Adrenal gland (tissue), 9 donors: ENCODE measurements at regions not wholly inside any gene's neighbourhood (a gene's known extent, or its start where the extent isn't known, plus 50 kb on each side); places are given as distances from the start of the nearest gene placed in this dataset.

Experiments
- DNase-seq, 7 donors: peaks; one replicate each; pipeline ENCODE4 v3.0.0-alpha.2; 2019 to 2020
- H3K27ac ChIP-seq, 5 donors: fragments of 200-600 bp; sonication (generic) in 4 of 5; 1 replicate in 3 of 5; 2 replicates in 2 of 5; pipeline versions ENCODE4 v1.5.1 to v1.8.0; 2016 to 2020; ENCODE audit warnings: mild to moderate bottlenecking in 1 of 5
- H3K27me3 ChIP-seq: fragments of 200-600 bp; 2 replicates; pipeline ENCODE4 v1.8.0; 2021
- H3K36me3 ChIP-seq, 2 donors: fragments of 200-600 bp; replicated peaks in 1 of 2; 1 replicate in 1 of 2; 2 replicates in 1 of 2; pipeline versions ENCODE4 v1.5.1 to v1.8.0; 2018 to 2022
- H3K4me1 ChIP-seq, 2 donors: fragments of 200-600 bp; replicated peaks in 1 of 2; 1 replicate in 1 of 2; 2 replicates in 1 of 2; pipeline versions ENCODE4 v1.5.1 to v1.8.0; 2018 to 2021
- H3K4me3 ChIP-seq, 4 donors: fragments of 200-600 bp; sonication (generic) in 3 of 4; one replicate each; pipeline ENCODE4 v1.5.1; 2016 to 2018
- H3K9me3 ChIP-seq, 3 donors: fragments of 200-600 bp; sonication (generic) in 1 of 3; replicated peaks in 1 of 3; 1 replicate in 2 of 3; 2 replicates in 1 of 3; pipeline versions ENCODE4 v1.5.1 to v1.8.0; 2016 to 2021
- CTCF ChIP-seq, 6 experiments: fragments of 450-650 bp in 4 of 6; fragments of 200-600 bp in 2 of 6; sonication (generic) in 1 of 6; IDR thresholded peaks; 1 replicate in 5 of 6; 2 replicates in 1 of 6; pipeline versions ENCODE4 v1.5.1 to v1.8.0; 2016 to 2021; ENCODE audit warnings: antibody characterized with exemption in 6 of 6, mild to moderate bottlenecking in 2 of 6, moderate library complexity in 1 of 6
- POLR2A ChIP-seq, 2 donors: fragments of 450-650 bp; IDR thresholded peaks; one replicate each; pipeline ENCODE4 v1.6.1; 2017; ENCODE audit warnings: antibody characterized with exemption in 2 of 2, mild to moderate bottlenecking in 2 of 2, moderate library complexity in 1 of 2
- WGBS, 4 donors: extraction: QIAGEN DNeasy Blood & Tissue Kit in 2 of 4; methylation state at CpG; one replicate each; pipeline versions ENCODE4 v1.1.5 to v1.1.7; 2013 to 2017; 5-methylcytosine and 5-hydroxymethylcytosine counted together
- intact Hi-C, 2 donors: fragments of 100-400 bp; cut with DNase I; formaldehyde crosslinking; loops; one replicate each; pipeline versions ENCODE4 v1.14.1 to v1.15.0; 2022 to 2023
- donor health status: healthy with polysubstance abuse.
- donor health status: Bipolar disorder and iron deficiency.
- donor health status: DM: yes; HTN: yes; CAD: no.
- donor health status: DM: no; HTN: no; CAD: no.
- donor health status: DM: no; HTN: no; CAD: no.

- DNase-seq = no peak
- H3K4me1 ChIP-seq = no peaks in the 10 kb centered on the region
- intact Hi-C loops = no loop called here
Observed at GRCh38 chr6:80673367-80673766, 566.9 kb downstream of the BCKDHB start.

GRCh38 chr6:80667006-80667405 is 560.5 kb downstream of the BCKDHB start:
- no peaks in the 10 kb centered on the region for H3K27me3 ChIP-seq
- H3K4me3 ChIP-seq = no peak overlapping the region
- H3K9me3 ChIP-seq = no peaks in the 10 kb centered on the region
- no peaks in the 10 kb centered on the region for H3K36me3 ChIP-seq
- TF ChIP-seq CTCF (IDR thresholded peaks at IDR 0.05) (no peak), POLR2A (IDR thresholded peaks at IDR 0.05) (no peak)
- intact Hi-C loops = no loop called here
- H3K4me1 ChIP-seq = no peaks in the 10 kb centered on the region
- peak in 1 of 7 donors; percentile 2 for DNase-seq
- no peak overlapping the region for H3K27ac ChIP-seq

More at GRCh38 chr6:80673367-80673766, 566.9 kb downstream of the BCKDHB start:
- Histone ChIP-seq H3K27me3 (no peaks in the 10 kb centered on the region), H3K36me3 (no peaks in the 10 kb centered on the region), H3K27ac (no peak overlapping the region), H3K4me3 (no peak overlapping the region), H3K9me3 (no peaks in the 10 kb centered on the region)
- TF ChIP-seq POLR2A (IDR thresholded peaks at IDR 0.05) (no peak), CTCF (IDR thresholded peaks at IDR 0.05) (no peak)

- Histone ChIP-seq H3K36me3 (no peaks in the 10 kb centered on the region), H3K4me1 (no peaks in the 10 kb centered on the region), H3K9me3 (no peaks in the 10 kb centered on the region), H3K27me3 (no peaks in the 10 kb centered on the region), H3K4me3 (no peak overlapping the region), H3K27ac (no peak overlapping the region)
- 79 to 91% (median 89%) methylated on average over 19 of the region's 19 CpGs for WGBS, 4 donors
- intact Hi-C loops = no loop called here
- TF ChIP-seq CTCF (IDR thresholded peaks at IDR 0.05) (no peak), POLR2A (IDR thresholded peaks at IDR 0.05) (no peak)
- DNase-seq = no peak
Observed at GRCh38 chr6:80658926-80659325, 552.5 kb downstream of the BCKDHB start.

GRCh38 chr6:80647156-80647555 is 540.7 kb downstream of the BCKDHB start:
- Histone ChIP-seq H3K27ac (no peak overlapping the region), H3K4me3 (no peak overlapping the region), H3K4me1 (no peaks in the 10 kb centered on the region), H3K9me3 (no peaks in the 10 kb centered on the region), H3K27me3 (no peaks in the 10 kb centered on the region), H3K36me3 (no peaks in the 10 kb centered on the region)
- WGBS, 4 donors = 61 to 70% (median 63%) methylated on average over 4 of the region's 4 CpGs
- TF ChIP-seq CTCF (IDR thresholded peaks at IDR 0.05) (no peak), POLR2A (IDR thresholded peaks at IDR 0.05) (no peak)
- DNase-seq = no peak
- intact Hi-C loops = no loop called here
